ENCODE measurements at regions not wholly inside any gene's neighbourhood (a gene's known extent, or its start where the extent isn't known, plus 50 kb on each side); places are given as distances from the start of the nearest gene placed in this dataset.

DNA sequence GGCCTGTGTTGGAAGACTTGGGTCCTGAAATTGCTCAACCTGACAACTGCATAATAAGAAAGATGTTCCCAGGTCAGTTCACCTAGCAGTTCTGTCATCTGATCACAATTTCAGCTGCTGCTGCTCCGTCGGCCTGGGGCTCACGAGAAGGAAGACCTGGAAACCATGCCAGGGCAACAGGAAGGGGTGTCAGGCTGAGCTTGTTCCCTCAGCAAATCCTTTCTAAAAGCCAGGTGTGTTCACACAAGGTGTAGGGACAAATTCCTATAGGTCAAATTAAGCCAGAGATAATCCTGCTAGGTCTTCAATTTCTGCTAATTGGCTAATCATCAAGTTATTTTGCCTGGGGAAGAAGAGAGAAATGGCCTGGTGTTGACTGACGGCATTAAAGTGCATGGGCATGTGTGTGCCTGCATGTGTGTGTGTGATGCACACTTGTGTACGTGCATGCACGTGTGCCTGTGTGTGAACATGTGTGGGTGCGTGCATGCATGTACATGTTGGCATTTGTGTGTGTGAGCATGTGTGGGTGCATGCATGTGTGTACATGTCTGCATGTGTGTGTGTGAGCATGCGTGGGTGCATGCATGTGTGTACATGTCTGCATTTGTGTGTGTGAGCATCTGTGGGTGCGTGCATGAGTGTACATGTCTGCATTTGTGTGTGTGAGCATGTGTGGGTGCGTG lies 178.6 kb downstream of the TMEM18 start:
- H3K27ac ChIP-seq = no peak overlapping the region
- H3K36me3 ChIP-seq = no peaks in the 10 kb centered on the region
- ATAC-seq (ENCODE audit: insufficient number of reproducible peaks, low FRiP score, low read depth) (no peak), DNase-seq (ENCODE audit: low spot score) (no peak)
- no peak overlapping the region for H3K4me3 ChIP-seq
- no peak for TF ChIP-seq CTCF (IDR thresholded peaks at IDR 0.05)
- no peaks in the 10 kb centered on the region for H3K27me3 ChIP-seq (replicated peaks; ENCODE audit: insufficient read depth)
- no peaks in the 10 kb centered on the region for H3K4me1 ChIP-seq (ENCODE audit: control insufficient read depth in 1 of 2, low read depth in 2 of 2)
- no peaks in the 10 kb centered on the region for H3K9me3 ChIP-seq

DNA sequence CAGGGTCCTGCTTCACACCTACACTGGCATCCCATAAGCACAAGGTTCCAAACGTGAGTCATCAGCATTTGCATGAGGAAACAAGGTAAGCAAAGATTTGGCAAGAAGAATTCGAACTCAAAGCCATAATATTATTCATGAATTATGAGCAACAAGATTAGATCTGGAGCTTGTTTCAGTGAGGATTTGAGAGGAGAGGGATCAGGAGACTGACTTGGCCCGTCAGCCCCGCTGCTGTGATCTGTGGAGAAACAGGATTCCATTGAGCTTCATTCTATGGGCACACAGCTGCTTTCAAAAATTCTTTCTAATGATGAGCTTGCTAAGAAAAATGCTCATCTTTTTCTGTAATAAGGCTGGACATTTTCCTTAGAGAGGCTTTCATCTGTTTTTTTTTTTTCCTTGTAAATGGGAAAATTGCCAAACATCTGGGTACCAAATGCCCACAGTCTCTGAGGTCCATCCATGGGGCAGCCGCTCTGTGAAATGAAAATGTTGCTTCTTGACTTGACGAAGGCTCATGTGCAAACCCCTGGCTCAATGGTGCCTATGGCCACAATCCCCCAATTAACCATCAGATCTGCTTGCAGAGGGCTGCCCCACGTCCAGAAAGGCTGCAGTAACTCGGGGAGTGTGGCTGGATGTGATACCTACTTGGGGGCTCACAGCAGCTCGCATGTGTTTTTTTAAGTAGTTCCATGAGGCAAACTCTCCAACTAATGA lies 179.3 kb downstream of the TMEM18 start:
- Histone ChIP-seq H3K27ac (no peak overlapping the region), H3K27me3 (replicated peaks; ENCODE audit: insufficient read depth) (no peaks in the 10 kb centered on the region), H3K4me1 (ENCODE audit: control insufficient read depth in 1 of 2, low read depth in 2 of 2) (no peaks in the 10 kb centered on the region), H3K9me3 (no peaks in the 10 kb centered on the region), H3K4me3 (no peak overlapping the region), H3K36me3 (no peaks in the 10 kb centered on the region)
- TF ChIP-seq CTCF (IDR thresholded peaks at IDR 0.05) = no peak
- no peak for DNase-seq (ENCODE audit: low spot score)
- no peak for ATAC-seq (ENCODE audit: insufficient number of reproducible peaks, low FRiP score, low read depth)

GRCh38 chr2:496729-497128 lies 180.5 kb downstream of the TMEM18 start:
- Histone ChIP-seq H3K27ac (no peak overlapping the region), H3K27me3 (replicated peaks; ENCODE audit: insufficient read depth) (no peaks in the 10 kb centered on the region), H3K36me3 (no peaks in the 10 kb centered on the region), H3K9me3 (no peaks in the 10 kb centered on the region), H3K4me3 (no peak overlapping the region), H3K4me1 (ENCODE audit: control insufficient read depth in 1 of 2, low read depth in 2 of 2) (no peaks in the 10 kb centered on the region)
- TF ChIP-seq CTCF (IDR thresholded peaks at IDR 0.05) = no peak
- ATAC-seq (ENCODE audit: insufficient number of reproducible peaks, low FRiP score, low read depth) = no peak
- DNase-seq (ENCODE audit: low spot score) = no peak

DNA sequence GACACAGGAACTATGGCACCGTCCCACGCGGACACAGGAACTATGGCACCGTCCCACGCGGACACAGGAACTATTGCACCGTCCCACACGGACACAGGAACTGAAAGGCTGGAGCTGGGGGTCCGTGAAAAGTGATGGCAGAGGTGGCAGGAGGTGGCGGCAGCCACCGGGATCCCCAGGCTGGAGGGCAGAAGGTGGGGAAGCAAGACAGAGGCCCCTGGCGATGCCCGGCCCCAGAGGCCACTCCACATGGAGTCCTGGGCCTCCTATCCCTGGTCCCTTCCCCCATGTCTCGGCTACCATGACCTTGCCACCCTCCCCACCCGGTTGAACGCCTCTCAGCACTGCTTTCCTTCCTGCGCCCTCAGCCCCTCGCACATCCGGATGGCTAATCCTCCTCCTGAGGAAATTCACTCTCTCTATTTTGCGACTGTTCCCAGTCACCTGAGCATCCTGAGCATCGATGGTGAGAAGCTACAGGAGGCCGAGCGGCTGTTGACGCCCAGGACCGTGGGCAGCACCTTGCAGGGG lies 181.4 kb downstream of the TMEM18 start:
- Histone ChIP-seq H3K36me3 (no peaks in the 10 kb centered on the region), H3K27ac (no peak overlapping the region), H3K4me1 (ENCODE audit: control insufficient read depth in 1 of 2, low read depth in 2 of 2) (no peaks in the 10 kb centered on the region), H3K4me3 (no peak overlapping the region), H3K27me3 (replicated peaks; ENCODE audit: insufficient read depth) (no peaks in the 10 kb centered on the region), H3K9me3 (no peaks in the 10 kb centered on the region)
- no peak for TF ChIP-seq CTCF (IDR thresholded peaks at IDR 0.05)
- ATAC-seq (ENCODE audit: insufficient number of reproducible peaks, low FRiP score, low read depth) (no peak), DNase-seq (ENCODE audit: low spot score) (no peak)

GRCh38 chr2:494853-495252 lies 182.4 kb downstream of the TMEM18 start:
- Histone ChIP-seq H3K9me3 (no peaks in the 10 kb centered on the region), H3K4me3 (no peak overlapping the region), H3K36me3 (no peaks in the 10 kb centered on the region), H3K27me3 (replicated peaks; ENCODE audit: insufficient read depth) (no peaks in the 10 kb centered on the region), H3K4me1 (ENCODE audit: control insufficient read depth in 1 of 2, low read depth in 2 of 2) (no peaks in the 10 kb centered on the region), H3K27ac (no peak overlapping the region)
- no peak for DNase-seq (ENCODE audit: low spot score)
- no peak for ATAC-seq (ENCODE audit: insufficient number of reproducible peaks, low FRiP score, low read depth)
- TF ChIP-seq CTCF (IDR thresholded peaks at IDR 0.05) = no peak
